Panc1 (cell line): ENCODE measurements at regions not wholly inside any gene's neighbourhood (a gene's known extent, or its start where the extent isn't known, plus 50 kb on each side); places are given as distances from the start of the nearest gene placed in this dataset.

ENCODE experiments used
- ATAC-seq: fragments of 200-7000 bp; cut with Tn5 transposase; 2 replicates; pipeline ENCODE4 v1.9.1; 2020; ENCODE audit warnings: mild to moderate bottlenecking, moderate library complexity
- BruUV-seq: library from RNA; stranded (reverse); fragments of 400-500 nt; replicated peaks from 2 replicates; lab custom pipeline; 2021; lab: Mats Ljungman, UMichigan
- CTCF ChIA-PET: fragments of 300-600 bp; sonication (Branson Sonifier 250); formaldehyde crosslinking; loops from one replicate; lab custom pipeline; 2022; ENCODE audit warnings: antibody characterized with exemption; lab: Charles Lee
- POLR2A ChIA-PET: fragments of 300-600 bp; sonication (Branson Sonifier 250); formaldehyde crosslinking; loops from one replicate; lab custom pipeline; 2022; ENCODE audit warnings: antibody characterized with exemption; lab: Charles Lee
- DNase-seq: peaks from one replicate; pipeline ENCODE4 v3.0.0-alpha.2; 2010; ENCODE audit warnings: low read depth, low spot score
- H3K27ac ChIP-seq: 2 replicates; pipeline ENCODE4 v1.5.1; 2011; ENCODE audit warnings: mild to moderate bottlenecking, low read length, inconsistent platforms
- H3K27me3 ChIP-seq: fragments of 200-500 bp; sonication (Bioruptor generic); 2 replicates; pipeline ENCODE4 v1.6.0; 2014; ENCODE audit warnings: low read length, inconsistent platforms; ENCODE audit not compliant: control insufficient read depth, insufficient read depth
- H3K36me3 ChIP-seq: fragments of 200-500 bp; sonication (Bioruptor generic); 2 replicates; pipeline ENCODE4 v1.5.1; 2014; ENCODE audit warnings: inconsistent platforms, mild to moderate bottlenecking, low read length, moderate library complexity; ENCODE audit not compliant: control insufficient read depth, insufficient read depth
- H3K4me1 ChIP-seq: 2 replicates; pipeline ENCODE4 v1.5.1; 2011; ENCODE audit warnings: inconsistent platforms, mild to moderate bottlenecking, low read length, moderate library complexity; ENCODE audit not compliant: control insufficient read depth, insufficient read depth
- H3K4me3 ChIP-seq, 2 experiments: 2 replicates each; pipeline ENCODE4 v1.5.1; 2011 to 2012; ENCODE audit warnings: low read depth in 2 of 2, low read length in 2 of 2, mild to moderate bottlenecking in 2 of 2, inconsistent platforms in 1 of 2, moderate library complexity in 1 of 2
- H3K9me3 ChIP-seq: fragments of 200-500 bp; sonication (Bioruptor generic); 2 replicates; pipeline ENCODE4 v1.5.1; 2014; ENCODE audit warnings: low read depth, mild to moderate bottlenecking, inconsistent platforms, low read length, moderate library complexity; ENCODE audit not compliant: control insufficient read depth, insufficient read depth
- POLR2AphosphoS5 ChIP-seq: IDR thresholded peaks from 2 replicates; pipeline ENCODE4 v1.6.1; 2012; ENCODE audit warnings: mild to moderate bottlenecking, low read depth, low read length, moderate library complexity
- REST ChIP-seq, 2 experiments: IDR thresholded peaks; 2 replicates each; pipeline ENCODE4 v1.6.1; 2011 to 2012; ENCODE audit warnings: low read depth in 2 of 2, control low read depth in 1 of 2, low read length in 1 of 2, mild to moderate bottlenecking in 1 of 2, moderate library complexity in 1 of 2; ENCODE audit not compliant: insufficient read depth in 1 of 2
- SIN3A ChIP-seq: IDR thresholded peaks from 2 replicates; pipeline ENCODE4 v1.6.1; 2012; ENCODE audit warnings: low read depth, mild to moderate bottlenecking, low read length, moderate library complexity, borderline replicate concordance; ENCODE audit not compliant: insufficient read depth
- TCF7L2 ChIP-seq: IDR thresholded peaks from 2 replicates; pipeline ENCODE4 v1.6.1; 2011; ENCODE audit warnings: mild to moderate bottlenecking, low read depth, low read length, inconsistent platforms
- in situ Hi-C: cut with HindIII; loops from 2 replicates; pipeline ENCODE4 v1.10.0; 2016; ENCODE audit warnings: low sequenced_read_pairs, low pct_unique_long_range_greater_than_20kb
- intact Hi-C: fragments of 100-400 bp; cut with micrococcal nuclease; formaldehyde crosslinking; loops from one replicate; pipeline ENCODE4 v1.10.0; 2022; ENCODE audit not compliant: unreplicated experiment
- TF ChIP-seq, protein P1 (sequence below): fragments of 450-650 bp; IDR thresholded peaks from 2 replicates; pipeline ENCODE4 v1.5.1; 2017; ENCODE audit warnings: mild to moderate bottlenecking

GRCh38 chr1:82704966-82705365 lies 904.2 kb downstream of the ADGRL2 start:
- ChIA-PET CTCF (no interaction called here), POLR2A (no interaction called here)
- Histone ChIP-seq H3K27ac (no peak overlapping the region), H3K9me3 (no peaks in the 10 kb centered on the region; the same call in 1 of the 2 replicates), H3K4me3 (no peak overlapping the region), H3K36me3 (no peaks in the 10 kb centered on the region), H3K27me3 (no peaks in the 10 kb centered on the region), H3K4me1 (no peaks in the 10 kb centered on the region)
- in situ Hi-C loops, result no loop called here
- DNase-seq (no peak), ATAC-seq (no peak)
- no TSS peak for BruUV-seq
- TF ChIP-seq SIN3A, result no peak
- TF ChIP-seq, protein P1, sequence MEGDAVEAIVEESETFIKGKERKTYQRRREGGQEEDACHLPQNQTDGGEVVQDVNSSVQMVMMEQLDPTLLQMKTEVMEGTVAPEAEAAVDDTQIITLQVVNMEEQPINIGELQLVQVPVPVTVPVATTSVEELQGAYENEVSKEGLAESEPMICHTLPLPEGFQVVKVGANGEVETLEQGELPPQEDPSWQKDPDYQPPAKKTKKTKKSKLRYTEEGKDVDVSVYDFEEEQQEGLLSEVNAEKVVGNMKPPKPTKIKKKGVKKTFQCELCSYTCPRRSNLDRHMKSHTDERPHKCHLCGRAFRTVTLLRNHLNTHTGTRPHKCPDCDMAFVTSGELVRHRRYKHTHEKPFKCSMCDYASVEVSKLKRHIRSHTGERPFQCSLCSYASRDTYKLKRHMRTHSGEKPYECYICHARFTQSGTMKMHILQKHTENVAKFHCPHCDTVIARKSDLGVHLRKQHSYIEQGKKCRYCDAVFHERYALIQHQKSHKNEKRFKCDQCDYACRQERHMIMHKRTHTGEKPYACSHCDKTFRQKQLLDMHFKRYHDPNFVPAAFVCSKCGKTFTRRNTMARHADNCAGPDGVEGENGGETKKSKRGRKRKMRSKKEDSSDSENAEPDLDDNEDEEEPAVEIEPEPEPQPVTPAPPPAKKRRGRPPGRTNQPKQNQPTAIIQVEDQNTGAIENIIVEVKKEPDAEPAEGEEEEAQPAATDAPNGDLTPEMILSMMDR, result no peak
- no peak for TF ChIP-seq REST (IDR thresholded peaks at IDR 0.05; ENCODE audit: insufficient read depth in 1 of 2, low read depth in 2 of 2, low read length in 1 of 2)
- no peak for TF ChIP-seq TCF7L2
- no peak for TF ChIP-seq POLR2AphosphoS5
- intact Hi-C loops, result no loop called here

DNA sequence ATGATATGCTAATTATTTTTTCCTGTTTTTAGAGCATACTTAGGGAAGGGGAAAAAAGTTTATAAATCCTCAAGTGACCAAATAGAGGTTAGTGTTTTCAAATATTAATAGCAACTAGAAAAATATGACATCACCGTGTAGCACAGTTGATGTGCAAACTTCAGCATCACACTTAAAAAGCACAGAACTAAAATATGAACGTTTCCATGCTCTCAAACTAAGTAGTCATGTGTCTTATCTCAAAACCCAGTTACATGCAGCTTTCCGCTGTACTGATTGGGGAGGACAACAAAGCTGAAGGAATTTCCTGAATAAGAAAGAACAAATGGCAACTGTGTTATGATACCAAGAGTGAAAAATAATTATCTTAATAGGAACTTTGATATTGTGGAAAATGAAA lies 903.7 kb downstream of the ADGRL2 start:
- H3K36me3 ChIP-seq, result no peaks in the 10 kb centered on the region
- no peaks in the 10 kb centered on the region; the same call in 1 of the 2 replicates for H3K9me3 ChIP-seq
- intact Hi-C loops (no loop called here), in situ Hi-C loops (no loop called here)
- TF ChIP-seq TCF7L2, result no peak
- TF ChIP-seq, protein P1, result no peak
- no peak for TF ChIP-seq SIN3A
- TF ChIP-seq POLR2AphosphoS5, result no peak
- no peak for TF ChIP-seq REST (IDR thresholded peaks at IDR 0.05; ENCODE audit: insufficient read depth in 1 of 2, low read depth in 2 of 2, low read length in 1 of 2)
- no TSS peak for BruUV-seq
- no peak overlapping the region for H3K4me3 ChIP-seq
- ChIA-PET CTCF (no interaction called here), POLR2A (no interaction called here)
- ATAC-seq, result no peak
- no peaks in the 10 kb centered on the region for H3K4me1 ChIP-seq
- no peak overlapping the region for H3K27ac ChIP-seq
- no peak for DNase-seq
- H3K27me3 ChIP-seq, result no peaks in the 10 kb centered on the region
